CD4-positive, alpha-beta T cell (primary cell): ENCODE measurements at regions not wholly inside any gene's neighbourhood (a gene's known extent, or its start where the extent isn't known, plus 50 kb on each side); places are given as distances from the start of the nearest gene placed in this dataset.

Experiments used
- ATAC-seq: fragments of 200-7000 bp; cut with Tn5 transposase; one replicate; pipeline ENCODE4 v1.10.0; 2022; ENCODE audit warnings: mild to moderate bottlenecking; ENCODE audit not compliant: poor library complexity
- CTCF ChIA-PET: fragments of 350-600 bp; sonication (Branson Sonifier 250); formaldehyde crosslinking; loops from one replicate; lab custom pipeline; 2021; ENCODE audit warnings: antibody characterized with exemption, inconsistent platforms; lab: Charles Lee
- POLR2A ChIA-PET: fragments of 350-600 bp; sonication (Branson Sonifier 250); formaldehyde crosslinking; loops from one replicate; lab custom pipeline; 2021; ENCODE audit warnings: antibody characterized with exemption, inconsistent platforms; lab: Charles Lee
- DNase-seq, 14 experiments: peaks; one replicate each; pipeline ENCODE4 v3.0.0-alpha.2; 2013 to 2020; ENCODE audit warnings: mixed read lengths in 2 of 14
- H3K27ac ChIP-seq, 2 donors: one replicate each; pipeline versions ENCODE4 v1.5.1 to v1.7.0; 2013; ENCODE audit warnings: low read length in 2 of 2, low read depth in 1 of 2, mild to moderate bottlenecking in 1 of 2
- H3K27me3 ChIP-seq, 2 experiments: 1 replicate in 1 of 2; 2 replicates in 1 of 2; pipeline versions ENCODE4 v1.6.1 to v1.7.0; 2013; ENCODE audit warnings: low read length in 2 of 2, control low read depth in 1 of 2, mild to moderate bottlenecking in 1 of 2, moderate library complexity in 1 of 2; ENCODE audit not compliant: insufficient read depth in 2 of 2, control insufficient read depth in 1 of 2
- H3K36me3 ChIP-seq: one replicate; pipeline ENCODE4 v1.6.1; 2013; ENCODE audit warnings: low read length, control low read depth; ENCODE audit not compliant: insufficient read depth
- H3K4me1 ChIP-seq: one replicate; pipeline ENCODE4 v1.6.1; 2013; ENCODE audit warnings: low read length, control low read depth; ENCODE audit not compliant: insufficient read depth
- H3K4me3 ChIP-seq: one replicate; pipeline ENCODE4 v1.5.1; 2013; ENCODE audit warnings: mild to moderate bottlenecking, low read length, moderate library complexity
- H3K9me3 ChIP-seq, 2 experiments: 1 replicate in 1 of 2; 2 replicates in 1 of 2; pipeline versions ENCODE4 v1.6.1 to v1.7.0; 2013; ENCODE audit warnings: low read length in 2 of 2, mild to moderate bottlenecking in 2 of 2, control low read depth in 1 of 2, moderate library complexity in 1 of 2; ENCODE audit not compliant: control insufficient read depth in 1 of 2, insufficient read depth in 1 of 2
- H3K27ac Mint-ChIP-seq: one replicate; pipeline ENCODE4 v1.8.0; 2020; ENCODE audit warnings: mixed read lengths
- H3K27me3 Mint-ChIP-seq: one replicate; pipeline ENCODE4 v1.8.0; 2021; ENCODE audit warnings: mixed read lengths
- H3K36me3 Mint-ChIP-seq: one replicate; pipeline ENCODE4 v1.8.0; 2021; ENCODE audit warnings: low read depth, mixed read lengths
- H3K4me1 Mint-ChIP-seq: one replicate; pipeline ENCODE4 v1.8.0; 2021; ENCODE audit warnings: low read depth, mixed read lengths
- H3K4me3 Mint-ChIP-seq: one replicate; pipeline ENCODE4 v1.8.0; 2020; ENCODE audit warnings: mild to moderate bottlenecking, mixed read lengths
- H3K9me3 Mint-ChIP-seq: one replicate; pipeline ENCODE4 v1.8.0; 2020; ENCODE audit warnings: mixed read lengths
- CTCF ChIP-seq: fragments of 200-600 bp; IDR thresholded peaks from one replicate; pipeline ENCODE4 v1.8.0; 2022; ENCODE audit warnings: antibody characterized with exemption, mild to moderate bottlenecking
- intact Hi-C, 2 experiments: fragments of 100-400 bp; cut with DNase I in 1 of 2; cut with micrococcal nuclease in 1 of 2; formaldehyde crosslinking; loops; one replicate each; pipeline versions ENCODE4 v1.15.1 to v1.9.0; 2023 to 2025; cut with DNase I, micrococcal nuclease

DNA sequence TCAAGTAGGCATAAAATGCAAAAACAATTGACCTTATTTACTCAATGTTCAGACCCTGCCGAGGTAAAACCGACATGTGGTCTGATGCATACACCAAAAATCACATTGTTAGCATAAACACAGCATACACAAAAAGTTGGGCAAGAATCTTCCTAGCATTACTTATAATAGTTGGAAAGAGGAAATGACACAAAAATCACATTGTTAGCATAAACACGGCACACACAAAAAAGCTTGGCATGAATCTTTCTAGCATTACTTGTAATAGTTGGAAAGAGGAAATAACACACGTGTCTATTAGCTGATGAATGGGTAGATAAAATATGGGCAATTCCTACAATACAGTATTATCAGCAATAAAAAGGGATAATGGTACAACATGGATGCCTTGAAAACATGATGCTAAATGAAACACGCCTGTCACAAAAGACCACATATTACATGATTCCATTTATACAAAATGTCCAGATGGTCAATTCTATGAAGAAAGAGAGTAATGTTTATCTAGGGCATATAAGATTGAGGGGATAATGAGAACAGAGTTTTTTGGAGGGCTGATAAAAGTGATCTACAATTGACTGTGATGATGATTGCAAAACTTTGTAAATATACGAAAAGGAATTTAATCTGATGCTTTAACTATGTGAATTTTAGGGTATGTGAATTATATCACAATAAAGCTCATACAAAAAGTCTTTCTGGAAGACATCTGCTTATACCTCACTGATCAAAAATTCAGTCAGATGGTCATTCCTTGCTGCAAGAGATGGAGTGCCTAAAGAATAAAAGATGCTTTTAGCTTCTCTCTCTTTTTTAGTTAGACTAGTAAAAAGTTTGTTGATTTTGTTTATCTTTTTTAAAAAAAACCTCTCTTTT is 1019.5 kb upstream of the CITED2 start:
- Histone ChIP-seq H3K36me3 (no peaks in the 10 kb centered on the region), H3K9me3 (no peaks in the 10 kb centered on the region), H3K27ac (no peak overlapping the region), H3K4me3 (no peak overlapping the region), H3K27me3 (no peaks in the 10 kb centered on the region), H3K4me1 (no peaks in the 10 kb centered on the region)
- ChIA-PET CTCF (no interaction called here), POLR2A (no interaction called here)
- H3K27ac Mint-ChIP-seq, result no peak overlapping the region
- ATAC-seq (no peak), DNase-seq (no peak)
- no peak overlapping the region for H3K4me3 Mint-ChIP-seq
- no peaks in the 10 kb centered on the region for H3K4me1 Mint-ChIP-seq
- H3K9me3 Mint-ChIP-seq, result no peaks in the 10 kb centered on the region
- intact Hi-C loops, result no loop called here
- H3K27me3 Mint-ChIP-seq, result no peaks in the 10 kb centered on the region
- no peak for TF ChIP-seq CTCF
- no peaks in the 10 kb centered on the region for H3K36me3 Mint-ChIP-seq

DNA sequence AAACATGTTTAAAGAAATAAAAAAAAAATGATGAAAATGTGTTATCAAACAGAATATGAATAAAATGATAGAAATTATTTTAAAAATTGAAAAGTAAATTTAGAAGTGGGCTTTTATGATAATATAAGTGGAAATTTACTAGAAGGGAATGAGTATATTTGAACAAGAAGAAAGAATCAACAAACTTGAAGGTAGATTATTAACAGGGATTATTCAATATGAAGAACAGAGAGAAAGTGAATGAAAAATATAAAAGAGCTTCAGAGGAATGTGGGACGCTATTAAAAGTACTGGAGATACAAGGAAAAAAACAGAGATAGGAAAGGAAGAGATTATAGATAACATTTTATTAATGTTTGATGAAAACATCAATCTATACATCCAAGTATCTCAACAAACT is 1014.4 kb upstream of the CITED2 start:
- CTCF ChIA-PET, result no interaction called here
- intact Hi-C loops, result no loop called here

GRCh38 chr6:140388192-140388802 is 1013.8 kb upstream of the CITED2 start:
- no peak overlapping the region for H3K4me3 Mint-ChIP-seq
- no peaks in the 10 kb centered on the region for H3K36me3 ChIP-seq
- intact Hi-C loops, result no loop called here
- H3K4me3 ChIP-seq, result no peak overlapping the region
- no peaks in the 10 kb centered on the region for H3K27me3 Mint-ChIP-seq
- no peak overlapping the region for H3K27ac Mint-ChIP-seq
- no peak for TF ChIP-seq CTCF
- ATAC-seq (no peak), DNase-seq (no peak)
- ChIA-PET POLR2A (no interaction called here), CTCF (no interaction called here)
- H3K9me3 ChIP-seq, result peaks cover 0 to 5% of the 10 kb centered on the region in 2 experiments
- H3K9me3 Mint-ChIP-seq, result peaks cover 2% of the 10 kb centered on the region
- H3K4me1 ChIP-seq, result no peaks in the 10 kb centered on the region
- no peaks in the 10 kb centered on the region for H3K36me3 Mint-ChIP-seq
- H3K27me3 ChIP-seq, result no peaks in the 10 kb centered on the region
- H3K27ac ChIP-seq, result no peak overlapping the region
- no peaks in the 10 kb centered on the region for H3K4me1 Mint-ChIP-seq

More for the DNA sequence above, 1014.4 kb upstream of the CITED2 start:
- H3K4me3 ChIP-seq, result no peak overlapping the region
- POLR2A ChIA-PET, result no interaction called here
- no peaks in the 10 kb centered on the region for H3K36me3 Mint-ChIP-seq
- H3K27me3 Mint-ChIP-seq, result no peaks in the 10 kb centered on the region
- ATAC-seq, result no peak
- no peak for TF ChIP-seq CTCF
- no peak overlapping the region for H3K27ac Mint-ChIP-seq
- H3K9me3 ChIP-seq, result peaks cover 0 to 5% of the 10 kb centered on the region in 2 experiments
- no peak overlapping the region for H3K4me3 Mint-ChIP-seq
- no peaks in the 10 kb centered on the region for H3K4me1 Mint-ChIP-seq
- H3K27ac ChIP-seq, result no peak overlapping the region
- no peaks in the 10 kb centered on the region for H3K36me3 ChIP-seq
- H3K9me3 Mint-ChIP-seq, result peaks cover 2% of the 10 kb centered on the region
- no peak for DNase-seq
- H3K4me1 ChIP-seq, result no peaks in the 10 kb centered on the region
- H3K27me3 ChIP-seq, result no peaks in the 10 kb centered on the region
